ENCODE measurements at regions not wholly inside any gene's neighbourhood (a gene's known extent, or its start where the extent isn't known, plus 50 kb on each side); places are given as distances from the start of the nearest gene placed in this dataset.
A peak's percentile ranks its signal among the peaks of the same experiment; 100 is the strongest.

DNA sequence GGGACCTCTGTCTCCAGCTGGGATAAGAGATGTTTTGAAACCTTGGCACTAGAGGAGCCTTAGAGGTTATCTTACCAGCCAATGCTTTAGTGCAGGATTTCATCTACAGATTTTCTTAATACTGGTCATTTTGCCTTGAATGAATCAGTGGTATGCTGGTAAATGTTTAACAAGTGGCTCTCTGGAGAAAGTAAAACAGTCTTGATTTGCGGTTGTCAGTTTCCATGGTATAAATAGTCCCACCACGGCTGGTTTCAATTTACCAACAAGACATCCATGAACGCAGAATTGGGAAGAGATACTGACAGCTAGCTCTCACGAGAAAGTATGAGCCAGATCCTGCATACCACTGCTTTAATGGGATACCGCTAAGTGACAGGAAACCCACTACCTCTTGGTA, 56.7 kb upstream of the CXCL14 start:
- Mint-ChIP-seq H3K36me3 (no peaks in the 10 kb centered on the region), H3K27ac (no peak overlapping the region), H3K9me3 (ENCODE audit: low read depth) (no peaks in the 10 kb centered on the region), H3K4me3 (no peak overlapping the region), H3K27me3 (peaks cover 12% of the 10 kb centered on the region), H3K4me1 (no peaks in the 10 kb centered on the region)
- DNase-seq (no peak), ATAC-seq (no peak)
- CTCF ChIA-PET = no interaction called here

DNA sequence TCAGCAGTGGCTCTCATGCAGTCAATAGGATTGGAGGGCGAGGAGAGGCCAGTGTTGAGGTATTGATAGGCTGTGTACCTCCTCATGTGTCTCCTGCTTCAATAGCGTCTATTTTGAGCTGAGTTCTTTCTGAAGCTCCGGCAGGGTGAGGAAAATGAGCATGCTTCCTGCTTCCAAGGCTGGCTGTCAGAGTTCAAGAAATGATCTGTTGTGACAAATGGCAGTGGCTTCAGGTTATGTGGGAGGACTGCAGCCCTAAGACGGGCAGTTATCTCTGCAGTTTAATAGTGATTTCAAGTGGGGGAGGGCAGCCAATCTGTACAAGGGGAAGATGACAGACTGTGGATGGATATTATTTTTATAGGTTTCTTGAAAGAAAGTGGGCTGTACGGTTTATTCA, 54.0 kb upstream of the CXCL14 start:
- H3K9me3 Mint-ChIP-seq (ENCODE audit: low read depth) = no peaks in the 10 kb centered on the region
- no peak overlapping the region for H3K27ac Mint-ChIP-seq
- H3K4me3 Mint-ChIP-seq = no peak overlapping the region
- CTCF ChIA-PET = no interaction called here
- H3K27me3 Mint-ChIP-seq = peaks cover 9% of the 10 kb centered on the region
- H3K36me3 Mint-ChIP-seq = no peaks in the 10 kb centered on the region
- ATAC-seq (no peak), DNase-seq (peak; percentile 9)
- no peaks in the 10 kb centered on the region for H3K4me1 Mint-ChIP-seq

DNA sequence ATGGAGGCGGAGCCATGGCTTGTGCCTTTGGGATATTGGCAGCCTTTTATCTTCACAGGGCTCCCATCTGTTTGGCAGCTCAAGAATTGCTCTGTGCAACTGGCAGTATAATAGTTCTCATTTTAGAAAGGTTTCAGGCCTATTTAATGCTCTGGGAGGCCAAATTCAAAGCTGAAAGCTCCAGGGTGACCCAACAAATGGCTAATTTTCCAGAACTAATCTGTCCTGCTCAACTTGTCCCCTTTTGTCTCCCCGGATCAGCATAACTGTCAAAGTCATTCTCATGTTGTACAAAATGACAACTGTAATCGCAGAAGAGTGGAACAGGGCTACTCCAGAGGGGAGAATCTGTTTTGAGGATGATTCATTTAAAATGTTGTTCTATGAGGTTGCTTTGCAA, 52.6 kb upstream of the CXCL14 start:
- H3K4me3 Mint-ChIP-seq = no peak overlapping the region
- no peaks in the 10 kb centered on the region for H3K9me3 Mint-ChIP-seq (ENCODE audit: low read depth)
- CTCF ChIA-PET = no interaction called here
- ATAC-seq = no peak
- H3K36me3 Mint-ChIP-seq = no peaks in the 10 kb centered on the region
- DNase-seq = no peak
- no peak overlapping the region for H3K27ac Mint-ChIP-seq
- H3K4me1 Mint-ChIP-seq = no peaks in the 10 kb centered on the region
- H3K27me3 Mint-ChIP-seq = peaks cover 5% of the 10 kb centered on the region

DNA sequence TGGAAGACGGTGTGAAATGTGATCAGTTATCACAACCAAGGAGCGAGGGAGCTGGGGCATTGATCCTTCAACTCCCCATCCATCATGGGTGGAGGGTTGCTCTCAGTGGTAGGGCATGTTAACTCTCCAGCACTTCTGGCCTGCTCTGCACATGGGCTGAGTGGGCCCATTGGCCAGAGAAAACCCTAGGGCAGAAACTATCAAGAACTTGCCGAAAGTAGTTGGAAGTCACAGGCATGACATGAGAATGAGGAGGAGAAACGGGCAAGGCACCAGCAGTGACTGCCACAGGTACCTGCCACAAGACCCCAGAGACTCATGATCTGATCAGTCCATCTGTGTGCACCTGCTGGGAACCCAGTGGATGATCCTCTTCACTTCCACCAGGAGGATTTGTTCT, 50.9 kb upstream of the CXCL14 start:
- H3K36me3 Mint-ChIP-seq = no peaks in the 10 kb centered on the region
- no peaks in the 10 kb centered on the region for H3K4me1 Mint-ChIP-seq
- H3K27me3 Mint-ChIP-seq = peaks cover 5% of the 10 kb centered on the region
- CTCF ChIA-PET = no interaction called here
- no peak for DNase-seq
- no peak for ATAC-seq
- H3K4me3 Mint-ChIP-seq = no peak overlapping the region
- no peaks in the 10 kb centered on the region for H3K9me3 Mint-ChIP-seq (ENCODE audit: low read depth)
- H3K27ac Mint-ChIP-seq = no peak overlapping the region

DNA sequence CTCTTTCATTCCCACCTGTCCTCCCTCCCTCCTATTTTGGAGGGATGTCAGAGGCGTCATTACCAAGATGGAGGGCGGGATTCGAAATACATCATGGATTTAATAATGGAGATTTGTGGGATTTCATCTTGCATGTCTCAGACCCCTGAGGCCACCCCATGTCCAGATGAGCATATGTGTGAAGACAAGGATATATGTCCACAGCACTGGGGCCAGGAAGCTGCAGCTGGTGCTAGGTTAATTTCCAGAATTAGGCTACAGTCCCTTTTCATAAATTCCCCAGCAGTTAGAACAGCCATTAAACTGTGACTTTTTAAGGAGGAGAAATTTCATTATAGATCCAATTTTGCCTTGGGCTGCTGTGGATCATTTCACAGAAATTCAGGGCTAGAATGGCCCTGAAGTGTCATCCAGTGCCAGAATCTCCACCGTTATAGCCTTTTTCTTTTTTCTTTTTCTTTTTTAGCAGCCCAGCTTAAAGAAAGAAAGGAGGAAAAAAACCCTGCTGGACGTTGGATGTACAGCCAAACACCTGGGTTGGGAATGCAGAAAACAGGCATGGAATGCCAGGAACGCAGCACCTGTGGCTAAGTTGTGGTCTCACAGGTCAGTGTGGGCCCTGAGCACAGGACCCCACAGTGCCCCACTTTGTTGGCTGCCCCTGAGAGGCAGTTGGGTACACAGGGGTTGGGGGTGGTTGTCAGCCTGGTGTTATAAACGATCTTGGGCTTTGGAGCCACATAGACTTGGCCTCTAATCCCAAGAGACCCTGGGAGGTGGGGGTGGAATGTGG, 50.2 kb upstream of the CXCL14 start:
- DNase-seq (no peak), ATAC-seq (no peak)
- no peak overlapping the region for H3K4me3 Mint-ChIP-seq
- no peaks in the 10 kb centered on the region for H3K36me3 Mint-ChIP-seq
- no peaks in the 10 kb centered on the region for H3K4me1 Mint-ChIP-seq
- peaks cover 3% of the 10 kb centered on the region for H3K27me3 Mint-ChIP-seq
- H3K9me3 Mint-ChIP-seq (ENCODE audit: low read depth) = no peaks in the 10 kb centered on the region
- CTCF ChIA-PET = no interaction called here
- H3K27ac Mint-ChIP-seq = no peak overlapping the region

Measured in activated CD8-positive, alpha-beta memory T cell treated with anti-CD3 and anti-CD28 coated beads, Interleukin-2, amount 10 ng/mL, durations not matched to agents 7 days and 5 days (primary cell).